HepG2 (cell line): ENCODE measurements at regions not wholly inside any gene's neighbourhood (a gene's known extent, or its start where the extent isn't known, plus 50 kb on each side); places are given as distances from the start of the nearest gene placed in this dataset.

Experiments
- ATAC-seq: fragments of 200-7000 bp; cut with Tn5 transposase; 3 replicates; pipeline ENCODE4 v1.9.1; 2020; ENCODE audit warnings: mild to moderate bottlenecking, moderate library complexity
- BruUV-seq: library from RNA; stranded (reverse); fragments of 400-500 nt; replicated peaks from 2 replicates; lab custom pipeline; 2021; lab: Mats Ljungman, UMichigan
- CTCF ChIA-PET: fragments of 300-600 bp; formaldehyde crosslinking; extraction: SDS; loops from one replicate; lab custom pipeline; 2021; ENCODE audit warnings: low total read pairs, inconsistent platforms, low intra/inter-chr PET ratio; lab: Yijun Ruan, JAX
- POLR2A ChIA-PET: fragments of 350-600 bp; sonication (Branson Sonifier 250); formaldehyde crosslinking; loops from one replicate; lab custom pipeline; 2020; ENCODE audit warnings: antibody characterized with exemption, inconsistent platforms; lab: Yijun Ruan, JAX
- DNase-seq: peaks from one replicate; pipeline ENCODE4 v3.0.0-alpha.2; 2015; ENCODE audit warnings: low spot score
- FAIRE-seq: peaks from 3 replicates; lab custom pipeline; 2011; peaks lifted over from hg19 to GRCh38; lab: Jason Lieb, UNC
- H2AFZ ChIP-seq: one replicate; pipeline ENCODE4 v1.6.1; 2011; ENCODE audit warnings: low read length, inconsistent platforms
- H3K27ac ChIP-seq: fragments of 300-600 bp; 3 replicates; pipeline ENCODE4 v1.8.0; 2011; ENCODE audit warnings: mixed run types, mild to moderate bottlenecking, mixed read lengths, low read length, inconsistent platforms; ENCODE audit not compliant: insufficient read depth; ENCODE audit errors: extremely low read length
- H3K27me3 ChIP-seq, 2 experiments: fragments of 200-600 bp in 1 of 2; 2 replicates in 1 of 2; 3 replicates in 1 of 2; pipeline versions ENCODE4 v1.6.0 to v1.8.0; 2011; ENCODE audit warnings: low read length in 2 of 2, mild to moderate bottlenecking in 2 of 2, moderate library complexity in 2 of 2, inconsistent platforms in 1 of 2; ENCODE audit not compliant: insufficient read depth in 2 of 2, control insufficient read depth in 1 of 2
- H3K36me3 ChIP-seq, 2 experiments: fragments of 200-600 bp in 1 of 2; replicated peaks in 1 of 2; 2 replicates in 1 of 2; 3 replicates in 1 of 2; pipeline versions ENCODE4 v1.5.1 to v1.8.0; 2011; ENCODE audit warnings: low read length in 2 of 2, inconsistent platforms in 1 of 2; ENCODE audit not compliant: insufficient read depth in 2 of 2, control insufficient read depth in 1 of 2
- H3K4me1 ChIP-seq: 2 replicates; pipeline ENCODE4 v1.5.1; 2012; ENCODE audit warnings: low read length, inconsistent platforms; ENCODE audit not compliant: insufficient read depth
- H3K4me2 ChIP-seq: 2 replicates; pipeline ENCODE4 v1.6.0; 2011; ENCODE audit warnings: low read depth, low read length, inconsistent platforms
- H3K4me3 ChIP-seq, 3 experiments: fragments of 200-600 bp in 1 of 3; sonication (generic), shearing (Covaris generic) in 1 of 3; replicated peaks in 1 of 3; 2 replicates each; pipeline ENCODE4 v1.5.1; 2011 to 2016; ENCODE audit warnings: low read length in 3 of 3, inconsistent platforms in 2 of 3, low read depth in 2 of 3, mild to moderate bottlenecking in 2 of 3, control low read depth in 1 of 3, mixed read lengths in 1 of 3; ENCODE audit not compliant: insufficient read depth in 1 of 3
- H3K79me2 ChIP-seq: one replicate; pipeline ENCODE4 v1.6.1; 2011; ENCODE audit warnings: low read length, inconsistent platforms; ENCODE audit not compliant: insufficient read depth
- H3K9ac ChIP-seq: 2 replicates; pipeline ENCODE4 v1.6.0; 2011; ENCODE audit warnings: mild to moderate bottlenecking, low read depth, low read length, inconsistent platforms; ENCODE audit not compliant: insufficient read depth
- H3K9me3 ChIP-seq: 2 replicates; pipeline ENCODE4 v1.5.1; 2012; ENCODE audit warnings: mild to moderate bottlenecking, low read length
- H4K20me1 ChIP-seq: 2 replicates; pipeline ENCODE4 v1.6.0; 2011; ENCODE audit warnings: inconsistent platforms, mild to moderate bottlenecking, low read length, moderate library complexity; ENCODE audit not compliant: insufficient read depth
- CREB3 ChIP-seq: sonication (generic); formaldehyde crosslinking; IDR thresholded peaks from 2 replicates; pipeline ENCODE4 v1.5.0; 2020; ENCODE audit warnings: missing genetic modification reagents
- DRAP1 ChIP-seq: IDR thresholded peaks from 2 replicates; pipeline ENCODE4 v1.6.1; 2016; ENCODE audit warnings: missing genetic modification reagents, missing compliant biosample characterization
- FLYWCH1 ChIP-seq: sonication (generic); formaldehyde crosslinking; IDR thresholded peaks from 2 replicates; pipeline ENCODE4 v1.8.1; 2023; ENCODE audit warnings: mild to moderate bottlenecking, missing genetic modification reagents
- FOXO4 ChIP-seq: sonication (generic); formaldehyde crosslinking; conservative IDR thresholded peaks from 2 replicates; pipeline ENCODE4 v1.8.1; 2023; ENCODE audit warnings: missing genetic modification reagents
- HOXA5 ChIP-seq: sonication (generic); formaldehyde crosslinking; IDR thresholded peaks from 2 replicates; pipeline ENCODE4 v1.4.0; 2020; ENCODE audit warnings: missing genetic modification reagents
- KMT2A ChIP-seq: sonication (generic); formaldehyde crosslinking; IDR thresholded peaks from 2 replicates; pipeline ENCODE4 v1.4.0; 2020; ENCODE audit warnings: missing genetic modification reagents
- MTF1 ChIP-seq: sonication (generic); formaldehyde crosslinking; IDR thresholded peaks from 2 replicates; pipeline ENCODE4 v1.5.0; 2020; ENCODE audit warnings: missing genetic modification reagents
- RNF2 ChIP-seq: fragments of 450-650 bp; conservative IDR thresholded peaks from 2 replicates; pipeline ENCODE4 v1.6.1; 2016; ENCODE audit warnings: low read depth
- SAP130 ChIP-seq: IDR thresholded peaks from 2 replicates; pipeline ENCODE4 v1.6.1; 2016; ENCODE audit warnings: low read depth
- SMARCC2 ChIP-seq: fragments of 450-650 bp; IDR thresholded peaks from 2 replicates; pipeline ENCODE4 v1.6.1; 2017; ENCODE audit warnings: antibody characterized with exemption, mild to moderate bottlenecking
- SNRNP70 ChIP-seq: fragments of 200-400 bp; formaldehyde crosslinking; IDR thresholded peaks from 2 replicates; pipeline ENCODE4 v1.6.1; 2017; ENCODE audit warnings: mild to moderate bottlenecking, low read depth, low read length, moderate library complexity
- TCF12 ChIP-seq, 2 experiments: fragments of 450-650 bp in 1 of 2; sonication (generic) in 1 of 2; formaldehyde crosslinking in 1 of 2; IDR thresholded peaks; 2 replicates each; pipeline versions ENCODE4 v1.6.1 to v1.8.0; 2017 to 2022; ENCODE audit warnings: antibody characterized with exemption in 1 of 2, mild to moderate bottlenecking in 1 of 2, missing genetic modification reagents in 1 of 2, moderate library complexity in 1 of 2
- ZNF282 ChIP-seq: fragments of 450-650 bp; IDR thresholded peaks from 2 replicates; pipeline ENCODE4 v1.6.1; 2018; ENCODE audit not compliant: partially characterized antibody
- ZNF512B ChIP-seq: sonication (generic); formaldehyde crosslinking; IDR thresholded peaks from 2 replicates; pipeline ENCODE4 v1.5.1; 2020; ENCODE audit warnings: missing genetic modification reagents, mild to moderate bottlenecking, borderline replicate concordance
- ZNF589 ChIP-seq: sonication (generic); formaldehyde crosslinking; conservative IDR thresholded peaks from 2 replicates; pipeline ENCODE4 v1.8.0; 2022; ENCODE audit warnings: mild to moderate bottlenecking, moderate library complexity, missing genetic modification reagents
- ZNF800 ChIP-seq: sonication (generic); formaldehyde crosslinking; IDR thresholded peaks from 2 replicates; pipeline ENCODE4 v1.4.0; 2020; ENCODE audit warnings: missing genetic modification reagents
- WGBS: methylation state at CpG from one replicate; pipeline ENCODE4 v1.1.6; 2017; ENCODE audit warnings: low lambda C conversion rate; 5-methylcytosine and 5-hydroxymethylcytosine counted together
- in situ Hi-C: cut with HindIII; loops from 2 replicates; pipeline ENCODE4 v1.10.0; 2017; ENCODE audit warnings: low pct_unique_long_range_greater_than_20kb; ENCODE audit not compliant: extremely low pct_ligation_motif_present
- intact Hi-C: fragments of 100-400 bp; cut with micrococcal nuclease; formaldehyde crosslinking; loops from one replicate; pipeline ENCODE4 v1.10.0; 2022; ENCODE audit not compliant: unreplicated experiment

GRCh38 chr4:175542786-175543185 is 269.3 kb downstream of the GPM6A start:
- H3K4me3 ChIP-seq: no peak overlapping the region
- 12% methylated on average over 1 of the region's 1 CpG for WGBS
- ChIA-PET CTCF (no interaction called here), POLR2A (no interaction called here)
- H3K9ac ChIP-seq: no peak overlapping the region
- FAIRE-seq: no peak
- intact Hi-C loops: no loop called here
- no peak overlapping the region for H3K27ac ChIP-seq
- no peaks in the 10 kb centered on the region for H3K9me3 ChIP-seq
- no peaks in the 10 kb centered on the region for H3K27me3 ChIP-seq
- H2AFZ ChIP-seq: no peak overlapping the region
- no peak for ATAC-seq
- no peak overlapping the region for H3K4me2 ChIP-seq
- in situ Hi-C loops: no loop called here
- no TSS peak for BruUV-seq
- no peaks in the 10 kb centered on the region for H4K20me1 ChIP-seq
- no peaks in the 10 kb centered on the region for H3K36me3 ChIP-seq
- peaks cover 3% of the 10 kb centered on the region for H3K4me1 ChIP-seq
- no peaks in the 10 kb centered on the region for H3K79me2 ChIP-seq
- DNase-seq: no peak
- TF ChIP-seq SNRNP70 (no peak), ZNF589 (CRISPR knock-in tag) (no peak), ZNF800 (CRISPR knock-in tag) (no peak), TCF12 (IDR thresholded peaks at IDR 0.05) (no peak), TCF12 (CRISPR knock-in tag; IDR thresholded peaks at IDR 0.05) (no peak), FLYWCH1 (no peak), CREB3 (CRISPR knock-in tag) (no peak), MTF1 (CRISPR knock-in tag) (no peak), SMARCC2 (no peak), ZNF282 (no peak), FOXO4 (CRISPR knock-in tag) (no peak), DRAP1 (CRISPR knock-in tag) (no peak), RNF2 (no peak), KMT2A (CRISPR knock-in tag) (no peak), HOXA5 (CRISPR knock-in tag) (no peak), ZNF512B (CRISPR knock-in tag) (no peak), SAP130 (no peak)
